Fibroblast of mammary gland (primary cell): ENCODE measurements at regions not wholly inside any gene's neighbourhood (a gene's known extent, or its start where the extent isn't known, plus 50 kb on each side); places are given as distances from the start of the nearest gene placed in this dataset.

Source experiments
- DNase-seq: peaks from one replicate; pipeline ENCODE4 v3.0.0-alpha.2; 2010; ENCODE audit warnings: low read depth
- H3K4me3 ChIP-seq: 2 replicates; pipeline ENCODE4 v1.5.1; 2011; ENCODE audit warnings: low read depth, mild to moderate bottlenecking, low read length, moderate library complexity; ENCODE audit not compliant: control insufficient read depth
- TF ChIP-seq, protein P1 (sequence below): conservative IDR thresholded peaks from 2 replicates; pipeline ENCODE4 v1.5.1; 2011; ENCODE audit warnings: low read depth, low read length, inconsistent platforms; ENCODE audit not compliant: control insufficient read depth, insufficient read depth

- TF ChIP-seq, protein P1, sequence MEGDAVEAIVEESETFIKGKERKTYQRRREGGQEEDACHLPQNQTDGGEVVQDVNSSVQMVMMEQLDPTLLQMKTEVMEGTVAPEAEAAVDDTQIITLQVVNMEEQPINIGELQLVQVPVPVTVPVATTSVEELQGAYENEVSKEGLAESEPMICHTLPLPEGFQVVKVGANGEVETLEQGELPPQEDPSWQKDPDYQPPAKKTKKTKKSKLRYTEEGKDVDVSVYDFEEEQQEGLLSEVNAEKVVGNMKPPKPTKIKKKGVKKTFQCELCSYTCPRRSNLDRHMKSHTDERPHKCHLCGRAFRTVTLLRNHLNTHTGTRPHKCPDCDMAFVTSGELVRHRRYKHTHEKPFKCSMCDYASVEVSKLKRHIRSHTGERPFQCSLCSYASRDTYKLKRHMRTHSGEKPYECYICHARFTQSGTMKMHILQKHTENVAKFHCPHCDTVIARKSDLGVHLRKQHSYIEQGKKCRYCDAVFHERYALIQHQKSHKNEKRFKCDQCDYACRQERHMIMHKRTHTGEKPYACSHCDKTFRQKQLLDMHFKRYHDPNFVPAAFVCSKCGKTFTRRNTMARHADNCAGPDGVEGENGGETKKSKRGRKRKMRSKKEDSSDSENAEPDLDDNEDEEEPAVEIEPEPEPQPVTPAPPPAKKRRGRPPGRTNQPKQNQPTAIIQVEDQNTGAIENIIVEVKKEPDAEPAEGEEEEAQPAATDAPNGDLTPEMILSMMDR, result no peak
- peak; percentile 14 for DNase-seq
- no peak overlapping the region for H3K4me3 ChIP-seq
Measured at GRCh38 chr1:29427614-29428279, 191.4 kb downstream of the PTPRU start.

DNA sequence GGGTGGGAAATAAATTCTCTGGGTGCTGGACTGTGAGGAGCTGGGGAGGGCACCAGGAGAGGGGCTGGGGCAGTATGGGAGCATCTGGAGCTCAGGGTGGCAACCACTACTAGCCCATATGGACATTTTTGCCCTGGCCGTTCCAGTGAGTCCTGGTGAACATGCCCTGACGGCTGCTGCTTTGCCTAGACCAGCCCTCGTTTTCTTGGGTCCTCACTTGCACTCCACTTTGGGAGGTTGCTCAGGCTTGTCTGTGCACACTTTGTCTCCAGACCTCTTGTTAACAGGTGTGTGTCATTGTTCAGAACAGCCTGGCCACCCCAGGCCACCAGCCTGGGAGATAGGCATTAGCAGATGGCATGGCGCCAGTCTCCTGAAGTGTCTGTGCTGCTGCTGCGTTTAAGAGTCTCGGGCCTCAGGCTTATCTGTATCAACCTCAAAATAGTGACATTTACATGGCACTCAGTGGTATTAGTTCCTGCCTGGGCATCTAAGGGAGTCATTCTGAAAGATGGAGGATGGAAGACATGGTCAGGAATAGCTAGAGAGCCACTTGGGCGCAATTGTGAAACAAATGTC, 190.5 kb downstream of the PTPRU start:
- TF ChIP-seq, protein P1, result no peak
- no peak overlapping the region for H3K4me3 ChIP-seq
- no peak for DNase-seq

DNA sequence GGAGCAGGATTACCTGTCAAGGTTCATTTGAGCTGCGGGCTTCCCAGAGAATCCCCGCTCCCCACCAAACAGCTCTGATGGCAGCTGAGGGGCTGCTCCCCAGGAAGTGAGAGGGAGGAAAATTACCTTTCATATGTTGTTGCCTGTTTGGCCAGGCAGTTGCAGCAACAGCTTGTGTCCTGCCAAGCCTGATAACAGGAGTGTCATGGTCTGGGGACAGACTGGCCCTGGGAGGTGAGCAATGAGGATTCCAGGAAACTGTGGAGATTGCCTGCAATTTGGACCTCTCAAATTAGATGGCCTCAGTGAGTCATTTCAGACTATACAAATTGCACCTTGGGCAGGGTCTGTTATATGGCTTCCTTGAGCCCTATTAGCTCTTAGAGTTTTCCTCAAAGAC, 189.3 kb downstream of the PTPRU start:
- DNase-seq, result no peak
- TF ChIP-seq, protein P1, result no peak
- H3K4me3 ChIP-seq, result no peak overlapping the region

DNA sequence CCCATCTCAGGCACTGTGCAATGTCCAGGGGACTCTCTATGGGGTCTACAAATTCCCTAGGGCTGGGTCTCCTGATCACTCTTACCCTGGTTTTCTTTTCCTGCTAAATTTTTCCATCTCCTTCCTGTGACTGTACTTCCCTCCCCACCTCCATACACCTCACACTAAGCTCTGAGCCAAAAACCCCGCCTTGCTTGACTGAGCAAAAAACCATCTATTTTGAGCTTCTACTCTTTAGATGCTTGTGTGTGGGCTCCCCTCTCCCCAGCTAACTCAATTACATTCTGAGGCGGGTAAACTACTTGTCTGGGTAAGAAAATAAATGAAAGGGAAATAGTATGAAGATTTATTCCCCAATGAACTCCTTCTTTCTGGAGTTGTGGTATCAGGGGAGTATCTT, 187.9 kb downstream of the PTPRU start:
- no peak for DNase-seq
- TF ChIP-seq, protein P1, result no peak
- no peak overlapping the region for H3K4me3 ChIP-seq

GRCh38 chr1:29420202-29420601, 183.9 kb downstream of the PTPRU start:
- TF ChIP-seq, protein P1, result no peak
- DNase-seq, result peak; percentile 39

GRCh38 chr1:29417971-29418370, 181.6 kb downstream of the PTPRU start:
- TF ChIP-seq, protein P1, result no peak
- no peak overlapping the region for H3K4me3 ChIP-seq

More at GRCh38 chr1:29420202-29420601, 183.9 kb downstream of the PTPRU start:
- no peak overlapping the region for H3K4me3 ChIP-seq

More at GRCh38 chr1:29417971-29418370, 181.6 kb downstream of the PTPRU start:
- DNase-seq, result no peak
